Memory B cell (primary cell): ENCODE measurements at regions not wholly inside any gene's neighbourhood (a gene's known extent, or its start where the extent isn't known, plus 50 kb on each side); places are given as distances from the start of the nearest gene placed in this dataset.

ENCODE experiments used
- ATAC-seq: fragments of 150-1000 bp; cut with Tn5 transposase; 2 replicates; pipeline ENCODE4 v1.10.0; 2021; ENCODE audit warnings: low read depth, mild to moderate bottlenecking, moderate library complexity
- DNase-seq, 2 donors: peaks; one replicate each; pipeline ENCODE4 v3.0.0; 2022; ENCODE audit warnings: low spot score in 2 of 2
- H3K27ac Mint-ChIP-seq: one replicate; pipeline ENCODE4 v1.8.0; 2022; ENCODE audit warnings: mild to moderate bottlenecking, moderate library complexity, mixed read lengths
- H3K27me3 Mint-ChIP-seq: one replicate; pipeline ENCODE4 v1.8.0; 2022; ENCODE audit warnings: mixed read lengths
- H3K36me3 Mint-ChIP-seq: one replicate; pipeline ENCODE4 v1.8.0; 2022; ENCODE audit warnings: mild to moderate bottlenecking, mixed read lengths
- H3K4me1 Mint-ChIP-seq: one replicate; pipeline ENCODE4 v1.8.0; 2022; ENCODE audit warnings: mixed read lengths
- H3K4me3 Mint-ChIP-seq: one replicate; pipeline ENCODE4 v1.8.0; 2022; ENCODE audit warnings: mild to moderate bottlenecking, moderate library complexity, mixed read lengths
- H3K9me3 Mint-ChIP-seq: one replicate; pipeline ENCODE4 v1.8.0; 2022; ENCODE audit warnings: mixed read lengths

DNA sequence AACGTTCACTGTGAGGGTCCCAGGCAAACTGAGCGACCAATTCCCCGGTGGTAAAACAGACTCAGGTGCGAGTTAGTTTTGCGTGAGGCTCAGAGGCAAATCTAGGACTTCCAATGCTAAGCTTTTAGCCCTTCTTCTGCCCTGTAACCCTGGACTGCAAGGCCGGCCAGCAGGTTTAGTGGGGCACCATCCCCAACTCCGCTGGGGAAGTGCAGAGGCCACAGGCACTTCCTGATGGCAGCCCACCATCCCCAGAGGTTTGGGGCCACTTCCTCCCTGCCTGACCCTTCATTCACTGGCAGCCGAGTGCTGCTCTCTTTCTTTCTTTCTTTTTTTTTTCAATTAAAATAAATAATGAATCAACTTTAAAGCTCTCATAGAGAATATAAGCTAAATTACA lies 124.6 kb upstream of the B3GAT1 start:
- DNase-seq: no peak
- peaks cover 22% of the 10 kb centered on the region for H3K27me3 Mint-ChIP-seq
- no peaks in the 10 kb centered on the region for H3K4me1 Mint-ChIP-seq
- peaks cover 2% of the 10 kb centered on the region for H3K9me3 Mint-ChIP-seq
- no peak for ATAC-seq
- H3K4me3 Mint-ChIP-seq: no peak overlapping the region
- no peak overlapping the region for H3K27ac Mint-ChIP-seq
- peaks cover 2% of the 10 kb centered on the region for H3K36me3 Mint-ChIP-seq

DNA sequence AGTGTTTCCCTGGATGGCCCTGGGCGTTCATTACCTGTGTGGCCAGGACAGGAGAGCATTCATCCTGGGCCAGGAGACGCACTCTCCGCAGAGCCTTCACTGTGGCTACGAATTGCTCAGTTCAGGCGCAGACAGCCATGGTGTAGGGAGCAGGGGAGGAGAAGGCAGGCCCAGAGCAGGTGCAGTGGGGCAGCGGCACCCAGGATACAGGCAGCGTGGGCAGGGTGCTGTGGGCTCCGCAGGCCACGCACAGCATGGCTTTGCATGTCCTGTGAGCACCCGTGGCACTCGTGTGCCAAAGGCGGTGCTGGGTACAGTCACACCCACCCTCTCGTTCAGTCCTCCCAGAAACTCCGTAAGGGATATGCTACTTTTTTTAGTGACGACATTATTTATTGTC lies 124.2 kb upstream of the B3GAT1 start:
- peaks cover 22% of the 10 kb centered on the region for H3K27me3 Mint-ChIP-seq
- peaks cover 2% of the 10 kb centered on the region for H3K9me3 Mint-ChIP-seq

DNA sequence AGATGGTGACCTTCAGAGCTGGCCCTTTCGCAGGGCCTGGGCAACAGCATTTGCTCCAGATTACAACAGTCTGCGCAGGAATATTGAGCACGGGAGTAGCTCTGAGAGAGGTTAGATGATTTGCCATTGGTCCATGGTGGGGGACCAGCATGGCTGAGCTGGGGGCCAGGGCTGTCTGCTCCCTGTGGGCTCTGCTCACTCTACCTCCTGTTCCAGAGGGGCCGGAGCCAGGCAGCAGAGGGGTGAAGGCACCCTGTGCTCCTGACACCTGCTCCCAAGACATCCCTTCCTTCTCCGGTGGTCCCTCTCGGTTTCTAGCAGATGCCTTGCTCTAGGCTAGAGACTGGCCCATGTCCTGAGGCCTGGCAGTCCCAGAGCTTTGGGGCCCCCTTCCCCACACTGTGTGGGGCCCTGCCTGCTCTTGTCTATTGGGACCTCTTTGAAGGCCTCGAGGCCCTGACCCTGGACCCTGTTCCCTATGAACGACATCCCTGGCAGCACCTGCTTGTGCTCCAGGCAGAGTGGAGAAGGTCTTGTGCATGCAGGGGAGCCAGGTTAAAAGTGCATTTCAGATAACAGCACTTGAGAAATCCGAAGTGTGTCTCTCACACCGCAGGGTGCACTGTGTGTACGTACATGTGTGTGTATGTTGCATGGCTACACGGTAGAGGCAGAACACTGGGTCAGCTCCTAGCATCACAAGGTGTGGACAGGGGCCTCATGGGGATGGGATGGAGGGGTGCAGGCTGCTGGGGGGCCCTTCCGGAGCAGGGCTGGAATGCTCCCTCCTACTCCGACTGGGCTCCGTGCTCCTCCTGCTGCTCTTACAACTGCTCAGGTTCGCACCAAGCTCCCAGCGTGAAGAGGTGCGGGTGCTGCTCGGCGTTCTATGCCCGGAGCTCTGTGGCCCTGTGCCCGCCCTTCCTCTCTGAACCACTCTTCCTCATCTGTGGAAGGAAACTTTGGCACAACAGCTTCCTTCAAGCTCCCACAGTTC lies 123.3 kb upstream of the B3GAT1 start:
- peaks cover 23% of the 10 kb centered on the region for H3K27me3 Mint-ChIP-seq
- ATAC-seq (no peak), DNase-seq (no peak)
- H3K4me1 Mint-ChIP-seq: no peaks in the 10 kb centered on the region
- H3K36me3 Mint-ChIP-seq: no peaks in the 10 kb centered on the region
- H3K9me3 Mint-ChIP-seq: no peaks in the 10 kb centered on the region
- H3K27ac Mint-ChIP-seq: no peak overlapping the region
- no peak overlapping the region for H3K4me3 Mint-ChIP-seq

More for the DNA sequence above, 124.2 kb upstream of the B3GAT1 start:
- H3K4me3 Mint-ChIP-seq: no peak overlapping the region
- DNase-seq: no peak
- no peaks in the 10 kb centered on the region for H3K4me1 Mint-ChIP-seq
- ATAC-seq: no peak
- no peak overlapping the region for H3K27ac Mint-ChIP-seq
- peaks cover 2% of the 10 kb centered on the region for H3K36me3 Mint-ChIP-seq

DNA sequence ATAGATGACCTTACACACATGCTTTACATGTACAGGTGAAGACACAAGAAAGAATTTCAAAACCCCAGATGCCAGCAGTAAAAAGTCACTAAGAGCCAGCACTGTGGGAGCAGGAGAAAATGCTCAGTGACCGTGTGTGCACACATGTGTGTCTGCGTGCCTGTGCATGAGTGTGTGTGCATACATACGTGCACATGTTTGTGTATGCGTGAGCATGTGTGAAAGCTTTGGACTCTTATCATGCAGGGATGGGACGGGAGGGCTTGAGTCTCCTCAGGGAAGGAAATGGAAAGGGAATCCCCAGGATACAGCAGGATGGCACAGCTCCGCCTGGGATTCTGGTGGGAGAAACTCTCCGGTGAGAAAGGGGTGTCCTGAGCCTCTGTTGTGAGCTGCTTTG lies 121.5 kb upstream of the B3GAT1 start:
- H3K4me1 Mint-ChIP-seq: no peaks in the 10 kb centered on the region
- H3K4me3 Mint-ChIP-seq: no peak overlapping the region
- ATAC-seq (no peak), DNase-seq (no peak)
- H3K9me3 Mint-ChIP-seq: no peaks in the 10 kb centered on the region
- H3K27ac Mint-ChIP-seq: no peak overlapping the region
- peaks cover 20% of the 10 kb centered on the region for H3K27me3 Mint-ChIP-seq
- no peaks in the 10 kb centered on the region for H3K36me3 Mint-ChIP-seq

DNA sequence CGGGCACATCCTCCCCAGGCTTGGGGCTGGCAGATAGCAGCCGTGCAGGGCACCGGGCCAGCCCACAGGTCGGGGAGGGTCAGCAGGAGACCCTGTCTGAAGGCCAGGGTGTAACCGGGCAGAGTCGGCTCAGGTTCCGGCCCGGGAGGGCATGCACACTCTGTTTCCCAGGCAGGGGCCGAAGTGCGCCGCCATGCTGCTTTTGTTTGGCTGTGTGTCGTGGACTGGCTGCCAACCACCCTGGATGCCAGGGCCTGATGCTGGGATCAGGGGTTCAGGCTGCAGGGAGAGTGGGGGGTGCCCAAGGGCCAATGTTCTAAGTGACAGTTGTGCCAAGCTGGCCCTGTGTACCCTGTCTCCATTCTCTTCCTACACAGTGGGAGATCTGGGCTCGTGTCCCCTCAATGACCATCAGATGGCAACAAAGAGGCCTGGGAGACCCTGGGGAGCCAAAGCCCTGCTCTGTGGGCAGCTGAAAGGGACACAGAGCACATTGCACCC lies 120.9 kb upstream of the B3GAT1 start:
- ATAC-seq (no peak), DNase-seq (no peak)
- no peaks in the 10 kb centered on the region for H3K9me3 Mint-ChIP-seq
- H3K27ac Mint-ChIP-seq: no peak overlapping the region
- H3K4me3 Mint-ChIP-seq: no peak overlapping the region
- no peaks in the 10 kb centered on the region for H3K36me3 Mint-ChIP-seq
- peaks cover 17% of the 10 kb centered on the region for H3K27me3 Mint-ChIP-seq
- no peaks in the 10 kb centered on the region for H3K4me1 Mint-ChIP-seq

DNA sequence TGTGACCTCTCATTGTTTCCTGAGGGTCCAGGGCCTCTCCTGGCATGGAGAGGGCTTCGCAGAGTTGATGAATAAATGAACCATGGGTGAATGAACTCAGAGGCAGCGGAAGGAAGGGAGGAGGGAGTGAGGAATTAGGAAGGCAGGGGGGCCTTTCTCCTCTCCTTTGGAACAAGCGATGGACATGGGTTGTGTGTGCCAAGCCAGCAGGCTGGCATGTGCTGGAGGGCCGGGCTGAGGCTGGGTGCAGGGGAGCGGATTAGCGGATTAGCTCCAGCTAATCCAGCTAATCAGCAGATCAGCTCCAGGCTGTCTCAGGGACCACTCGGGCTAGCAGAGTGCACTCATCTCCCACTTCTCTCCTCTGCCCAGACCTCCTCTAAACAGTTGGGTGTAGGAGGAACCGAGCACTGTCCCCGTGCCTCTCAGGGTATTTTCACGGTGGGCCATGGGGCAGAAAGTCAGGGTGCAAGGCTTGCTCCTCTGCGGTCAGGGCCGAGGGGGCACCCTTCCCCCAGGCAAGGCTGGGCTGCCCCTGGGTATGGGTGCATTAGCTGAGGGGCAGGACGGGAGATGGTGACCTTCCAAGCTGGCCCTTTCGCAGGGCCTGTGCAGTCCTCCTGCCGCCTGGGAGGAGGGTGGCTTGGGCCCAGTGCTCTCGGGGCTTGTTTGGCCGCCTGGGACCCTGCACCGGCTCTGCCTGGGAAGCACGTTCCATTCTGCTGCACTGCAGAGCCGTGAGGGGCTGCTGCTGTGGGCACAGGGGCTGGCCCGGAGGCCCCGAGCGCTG lies 120.3 kb upstream of the B3GAT1 start:
- Mint-ChIP-seq H3K4me3 (no peak overlapping the region), H3K36me3 (no peaks in the 10 kb centered on the region), H3K4me1 (no peaks in the 10 kb centered on the region), H3K27ac (no peak overlapping the region), H3K27me3 (peaks cover 13% of the 10 kb centered on the region), H3K9me3 (no peaks in the 10 kb centered on the region)
- ATAC-seq (no peak), DNase-seq (no peak)

DNA sequence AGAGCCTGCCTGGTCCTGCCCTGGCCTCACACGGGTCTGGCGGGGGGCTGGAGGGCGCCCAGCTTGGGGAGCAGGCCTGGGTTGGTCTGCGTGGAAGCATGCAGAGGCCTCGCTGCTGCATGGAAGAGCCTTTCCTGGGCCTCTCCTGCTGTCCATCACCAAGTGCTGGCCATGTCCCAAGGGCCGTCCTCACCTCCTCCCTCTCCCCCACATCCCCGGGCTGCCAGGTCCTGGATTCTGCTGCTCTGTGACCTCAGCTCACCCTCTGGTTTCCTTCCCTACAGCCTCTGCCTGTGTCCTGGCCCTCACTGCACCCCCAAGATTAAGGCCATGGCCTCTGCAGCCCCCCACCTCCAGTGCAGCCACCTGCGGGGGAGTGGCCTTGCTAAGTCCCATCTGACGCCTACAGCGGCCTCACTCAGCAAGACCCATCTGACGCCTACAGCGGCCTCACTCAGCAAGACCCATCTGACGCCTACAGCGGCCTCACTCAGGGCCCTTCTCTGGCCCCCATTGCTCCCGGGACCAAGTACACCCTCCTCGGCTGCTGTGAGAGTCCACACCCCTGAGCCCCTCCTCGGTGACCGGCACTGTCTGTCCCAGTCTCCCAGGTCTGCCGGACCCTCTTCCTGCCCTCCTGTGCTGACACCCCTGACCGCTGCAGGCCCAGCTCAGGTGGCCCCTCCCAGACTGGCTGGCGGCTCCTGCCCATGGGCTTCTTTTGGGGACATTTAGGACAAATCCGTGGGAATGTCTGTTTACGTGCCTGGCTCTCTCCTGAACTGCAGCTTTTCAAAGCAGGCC lies 119.5 kb upstream of the B3GAT1 start:
- H3K27me3 Mint-ChIP-seq: peaks cover 13% of the 10 kb centered on the region

DNA sequence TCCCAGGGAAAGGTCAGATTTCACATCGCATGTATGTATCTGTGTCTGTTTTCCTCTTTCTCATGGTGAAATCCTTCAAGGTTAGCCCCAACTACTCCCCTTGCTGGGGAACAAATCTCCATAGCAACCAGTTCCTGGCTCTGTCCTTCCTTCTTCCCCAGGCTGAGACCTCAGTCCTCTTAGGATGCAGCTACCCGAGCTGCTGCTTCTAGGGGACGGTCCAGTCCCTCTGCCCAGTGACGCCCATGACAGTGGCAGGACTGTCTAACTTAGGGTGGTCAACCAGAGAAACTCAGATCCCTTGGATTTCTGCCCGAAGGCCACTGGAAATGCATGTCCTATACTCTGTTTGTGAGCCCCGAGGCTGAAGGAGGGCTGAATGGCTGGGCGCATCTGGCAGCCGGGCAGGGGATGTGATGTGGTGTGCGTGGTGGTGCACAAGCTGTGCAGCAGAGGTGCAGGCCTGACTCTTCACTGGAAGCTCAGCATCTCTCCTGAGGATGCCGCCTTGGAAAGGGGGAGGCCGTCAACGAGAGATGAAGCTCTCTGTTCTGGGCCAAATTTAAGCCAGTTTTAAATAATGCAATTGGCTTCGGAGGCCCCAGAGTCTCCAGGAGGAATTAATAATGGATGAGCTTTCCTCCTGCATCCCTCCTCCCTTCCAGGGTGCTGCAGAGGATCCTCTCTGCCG lies 118.7 kb upstream of the B3GAT1 start:
- Mint-ChIP-seq H3K4me1 (no peaks in the 10 kb centered on the region), H3K4me3 (no peak overlapping the region), H3K27ac (no peak overlapping the region), H3K27me3 (peaks cover 13% of the 10 kb centered on the region), H3K9me3 (no peaks in the 10 kb centered on the region), H3K36me3 (no peaks in the 10 kb centered on the region)
- DNase-seq: no peak
- ATAC-seq: no peak

More for the DNA sequence above, 119.5 kb upstream of the B3GAT1 start:
- Mint-ChIP-seq H3K27ac (no peak overlapping the region), H3K9me3 (no peaks in the 10 kb centered on the region), H3K36me3 (no peaks in the 10 kb centered on the region), H3K4me3 (no peak overlapping the region), H3K4me1 (no peaks in the 10 kb centered on the region)
- ATAC-seq (no peak), DNase-seq (no peak)

DNA sequence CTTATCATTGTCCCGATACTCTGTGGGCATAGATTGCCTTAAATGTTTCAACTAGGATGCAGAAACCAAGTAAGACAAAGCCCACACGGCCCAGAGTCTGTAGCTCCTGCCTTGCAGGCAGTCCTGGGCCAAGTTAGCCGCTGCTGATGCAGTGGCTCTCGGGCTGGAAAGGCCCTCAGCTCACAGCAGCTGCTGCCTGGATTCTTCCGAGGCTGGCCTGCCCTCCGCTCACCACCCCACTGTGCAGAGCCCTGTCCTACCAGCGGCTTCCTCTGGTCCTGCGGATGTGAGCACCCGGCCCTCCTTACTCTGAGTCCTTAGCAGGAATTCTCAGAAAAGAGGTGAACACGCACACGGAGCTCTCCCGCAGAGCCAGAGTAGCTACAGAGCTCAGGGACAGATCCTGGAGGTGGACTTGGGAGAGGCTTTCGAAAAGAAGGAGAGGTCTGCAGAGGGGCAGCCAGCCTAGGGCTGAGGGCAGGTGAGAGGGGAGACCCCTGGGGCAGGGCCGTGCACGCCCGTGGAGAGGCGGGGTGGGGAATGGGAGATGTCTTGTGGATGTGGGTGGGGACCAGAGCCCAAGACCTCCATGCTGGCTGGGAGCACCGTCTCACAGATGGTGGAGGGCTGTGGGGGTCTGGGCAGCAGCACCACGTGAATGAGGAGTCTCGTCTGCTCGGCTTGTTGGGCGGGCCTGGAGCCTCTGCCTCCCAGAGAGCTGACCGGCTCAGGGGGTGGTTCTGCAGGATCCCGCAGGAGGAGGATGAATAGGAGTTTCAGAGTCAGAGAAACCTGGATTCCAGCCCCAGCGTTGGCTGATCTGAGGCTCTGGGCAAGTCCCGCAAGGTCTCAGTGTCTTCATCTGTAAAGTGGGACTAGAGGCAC lies 117.4 kb upstream of the B3GAT1 start:
- no peak for ATAC-seq
- no peak overlapping the region for H3K27ac Mint-ChIP-seq
- peaks cover 11% of the 10 kb centered on the region for H3K27me3 Mint-ChIP-seq
- no peak overlapping the region for H3K4me3 Mint-ChIP-seq
- no peaks in the 10 kb centered on the region for H3K36me3 Mint-ChIP-seq
- DNase-seq: no peak
- H3K4me1 Mint-ChIP-seq: no peaks in the 10 kb centered on the region
- H3K9me3 Mint-ChIP-seq: no peaks in the 10 kb centered on the region

DNA sequence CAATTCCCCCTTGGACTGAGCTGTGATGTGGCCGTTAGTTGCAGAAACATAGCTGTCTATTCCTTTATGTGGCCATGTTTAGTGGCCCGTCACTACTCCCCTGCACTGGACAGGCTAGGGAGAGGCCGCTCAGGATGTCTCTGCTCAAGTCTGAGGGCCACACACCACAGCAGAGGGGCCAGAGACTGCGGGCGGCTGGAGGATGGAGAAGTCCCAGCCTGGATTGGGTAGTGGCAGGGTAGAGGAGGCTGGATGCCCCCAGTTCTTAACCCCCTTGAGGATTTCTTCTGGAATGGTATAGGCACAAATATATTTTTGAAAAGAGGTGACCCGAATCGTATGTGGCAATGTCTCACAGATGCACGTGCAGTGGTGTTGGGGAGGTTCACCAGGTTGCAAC lies 116.4 kb upstream of the B3GAT1 start:
- Mint-ChIP-seq H3K9me3 (no peaks in the 10 kb centered on the region), H3K36me3 (no peaks in the 10 kb centered on the region), H3K27ac (no peak overlapping the region), H3K4me1 (no peaks in the 10 kb centered on the region), H3K4me3 (no peak overlapping the region), H3K27me3 (peaks cover 7% of the 10 kb centered on the region)
- no peak for DNase-seq
- ATAC-seq: no peak

DNA sequence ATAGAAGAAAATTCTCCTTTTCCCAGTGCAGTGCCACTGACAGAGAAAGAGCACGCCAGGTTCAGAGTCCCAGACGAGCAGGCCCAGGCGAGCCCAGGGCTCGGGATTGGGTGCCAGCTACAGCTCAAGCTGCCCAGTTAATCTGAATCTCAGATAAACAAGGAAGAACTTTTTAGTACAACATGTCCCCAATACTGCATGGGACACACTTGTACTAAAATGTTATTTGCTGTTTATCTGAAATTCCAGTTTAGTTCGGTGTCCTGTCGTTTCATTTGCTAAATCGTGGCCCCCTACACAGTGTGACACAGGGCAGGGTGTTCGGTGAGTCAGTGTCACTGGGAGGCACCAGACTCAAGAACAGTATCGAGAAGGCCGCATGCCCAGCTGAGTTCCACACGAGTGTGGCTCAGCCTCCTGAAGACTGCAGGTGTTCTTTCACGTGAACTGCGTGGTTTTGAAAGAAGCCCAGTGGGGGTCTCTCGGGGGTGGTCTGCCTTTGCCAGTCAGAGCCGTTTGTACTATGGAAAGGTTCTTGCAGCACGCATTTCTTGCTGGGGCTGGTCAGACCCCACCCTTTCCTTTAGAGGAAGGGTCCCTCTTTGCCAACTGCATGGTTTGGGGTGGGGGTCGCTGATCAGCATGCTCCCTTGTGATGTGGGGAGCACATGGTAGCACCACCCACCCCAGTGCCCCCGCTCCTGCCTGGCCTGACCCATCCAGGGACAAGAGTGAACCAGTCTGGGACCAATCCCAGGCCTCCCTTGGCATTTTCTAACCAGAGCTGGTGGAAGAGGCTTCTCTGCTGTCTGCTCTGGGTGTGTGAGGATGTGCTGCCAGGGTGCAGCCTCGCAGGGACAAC lies 115.6 kb upstream of the B3GAT1 start:
- no peaks in the 10 kb centered on the region for H3K4me1 Mint-ChIP-seq
- no peak overlapping the region for H3K27ac Mint-ChIP-seq
- H3K27me3 Mint-ChIP-seq: peaks cover 7% of the 10 kb centered on the region
- DNase-seq (no peak), ATAC-seq (no peak)
- H3K36me3 Mint-ChIP-seq: peaks cover 3% of the 10 kb centered on the region
- H3K4me3 Mint-ChIP-seq: no peak overlapping the region
- no peaks in the 10 kb centered on the region for H3K9me3 Mint-ChIP-seq
